ENCODE measurements at regions not wholly inside any gene's neighbourhood (a gene's known extent, or its start where the extent isn't known, plus 50 kb on each side); places are given as distances from the start of the nearest gene placed in this dataset.

DNA sequence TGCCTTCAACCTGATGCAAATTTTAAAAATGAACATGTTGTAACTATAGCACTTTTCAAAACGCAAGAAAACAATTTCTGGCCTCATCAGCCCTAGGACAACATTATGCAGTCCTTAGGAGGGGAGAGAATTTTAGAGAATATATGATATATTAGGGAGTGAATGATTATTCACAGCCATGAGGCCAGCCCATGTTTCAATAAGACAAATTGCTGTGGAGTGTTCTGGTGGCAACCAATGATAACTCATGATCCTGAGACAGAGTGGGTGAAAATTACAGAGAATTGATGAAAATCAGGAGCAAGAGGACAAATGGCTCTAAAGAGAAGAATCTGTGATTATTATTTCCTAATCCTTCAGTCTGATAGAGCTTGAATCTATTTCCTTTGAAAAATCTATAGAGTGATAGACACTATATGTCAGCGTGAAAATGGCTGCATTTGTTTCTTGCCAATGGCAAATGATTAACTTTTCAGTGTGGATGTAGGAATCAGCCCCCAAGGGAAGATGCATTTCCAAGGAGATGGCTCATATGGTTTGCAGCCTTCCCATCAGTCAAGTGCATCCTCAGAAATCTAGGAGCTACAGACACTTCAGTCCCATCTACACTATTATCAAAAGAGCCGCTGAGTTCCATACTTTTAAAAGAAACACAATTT lies 761.0 kb upstream of the ARRDC4 start:
- no peak overlapping the region for H3K27ac ChIP-seq (ENCODE audit: low read depth in 2 of 2, low read length in 2 of 2)
- no peaks in the 10 kb centered on the region for H3K27me3 ChIP-seq (ENCODE audit: control insufficient read depth in 2 of 2, insufficient read depth in 2 of 2, low read length in 2 of 2)
- no peaks in the 10 kb centered on the region for H3K9me3 ChIP-seq (ENCODE audit: control insufficient read depth in 2 of 2, low read length in 2 of 2)
- H3K4me3 ChIP-seq (ENCODE audit: low read length in 2 of 2), result no peak overlapping the region
- no peaks in the 10 kb centered on the region for H3K36me3 ChIP-seq (ENCODE audit: control insufficient read depth in 2 of 2, insufficient read depth in 2 of 2, low read length in 2 of 2)
- no peaks in the 10 kb centered on the region for H3K4me1 ChIP-seq (ENCODE audit: control insufficient read depth in 2 of 2, insufficient read depth in 2 of 2, low read length in 2 of 2)
- H3K9ac ChIP-seq (ENCODE audit: low read depth in 1 of 2, low read length in 2 of 2), result no peak overlapping the region

DNA sequence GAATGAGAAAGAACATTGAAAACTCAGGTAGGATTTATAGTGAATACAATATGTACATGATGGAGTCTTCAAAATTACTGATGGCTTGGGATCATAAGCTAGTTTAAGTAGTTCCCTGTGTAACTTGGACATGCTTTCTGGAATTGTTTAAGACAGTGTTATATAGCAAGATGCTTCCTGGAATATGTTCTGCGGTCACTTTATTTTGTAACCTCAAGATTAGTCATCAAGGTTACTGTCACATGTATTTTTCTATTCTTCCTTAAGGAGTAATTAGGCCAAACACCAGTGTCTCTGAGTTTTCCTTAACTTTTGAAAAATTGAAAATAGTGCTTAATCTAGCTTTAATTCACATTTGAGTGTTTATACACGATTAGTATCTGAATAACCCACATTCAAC lies 760.3 kb upstream of the ARRDC4 start:
- Histone ChIP-seq H3K27me3 (ENCODE audit: control insufficient read depth in 2 of 2, insufficient read depth in 2 of 2, low read length in 2 of 2) (no peaks in the 10 kb centered on the region), H3K9me3 (ENCODE audit: control insufficient read depth in 2 of 2, low read length in 2 of 2) (no peaks in the 10 kb centered on the region), H3K4me1 (ENCODE audit: control insufficient read depth in 2 of 2, insufficient read depth in 2 of 2, low read length in 2 of 2) (no peaks in the 10 kb centered on the region), H3K4me3 (ENCODE audit: low read length in 2 of 2) (no peak overlapping the region), H3K9ac (ENCODE audit: low read depth in 1 of 2, low read length in 2 of 2) (no peak overlapping the region), H3K27ac (ENCODE audit: low read depth in 2 of 2, low read length in 2 of 2) (no peak overlapping the region), H3K36me3 (ENCODE audit: control insufficient read depth in 2 of 2, insufficient read depth in 2 of 2, low read length in 2 of 2) (no peaks in the 10 kb centered on the region)

DNA sequence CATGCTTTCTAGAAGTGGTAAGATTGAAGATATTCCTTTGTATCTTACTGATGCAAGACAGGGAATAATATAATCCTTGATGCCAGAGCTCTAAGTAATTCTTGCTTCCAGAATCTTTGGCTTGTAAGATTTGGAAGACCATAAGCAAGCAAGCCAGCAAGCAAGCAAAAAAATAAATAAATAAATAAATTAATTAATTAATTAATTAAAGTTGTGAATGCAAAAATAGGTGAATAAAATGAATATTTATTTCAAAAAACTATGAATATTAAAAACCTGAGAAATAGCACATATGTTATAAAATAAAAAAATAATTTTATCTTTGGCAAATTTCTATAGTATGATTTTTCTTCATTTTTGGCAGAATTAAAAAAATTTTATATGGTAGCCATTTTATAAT lies 750.2 kb upstream of the ARRDC4 start:
- Histone ChIP-seq H3K9ac (ENCODE audit: low read depth in 1 of 2, low read length in 2 of 2) (no peak overlapping the region), H3K4me3 (ENCODE audit: low read length in 2 of 2) (no peak overlapping the region), H3K27me3 (ENCODE audit: control insufficient read depth in 2 of 2, insufficient read depth in 2 of 2, low read length in 2 of 2) (no peaks in the 10 kb centered on the region), H3K36me3 (ENCODE audit: control insufficient read depth in 2 of 2, insufficient read depth in 2 of 2, low read length in 2 of 2) (no peaks in the 10 kb centered on the region), H3K4me1 (ENCODE audit: control insufficient read depth in 2 of 2, insufficient read depth in 2 of 2, low read length in 2 of 2) (no peaks in the 10 kb centered on the region), H3K9me3 (ENCODE audit: control insufficient read depth in 2 of 2, low read length in 2 of 2) (no peaks in the 10 kb centered on the region), H3K27ac (ENCODE audit: low read depth in 2 of 2, low read length in 2 of 2) (no peak overlapping the region)

DNA sequence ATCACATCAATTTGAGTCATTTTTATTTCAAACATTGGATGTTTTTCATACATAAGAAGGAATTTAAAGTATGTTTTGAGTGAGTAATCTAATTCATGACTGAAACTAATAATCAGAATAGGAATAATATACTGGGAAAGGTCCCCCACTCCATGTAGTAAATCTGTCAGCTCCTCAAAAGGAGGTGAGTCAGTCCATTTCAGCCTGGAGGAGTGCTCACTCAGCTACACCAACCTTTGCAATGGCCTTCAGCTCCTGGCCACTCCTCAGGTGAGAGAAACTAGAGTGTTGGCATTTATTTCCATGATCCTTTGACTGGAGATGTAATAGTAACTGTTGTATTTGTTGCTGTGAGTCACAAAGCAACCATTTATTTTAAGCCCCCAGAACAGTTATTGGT lies 744.9 kb upstream of the ARRDC4 start:
- Histone ChIP-seq H3K27me3 (ENCODE audit: control insufficient read depth in 2 of 2, insufficient read depth in 2 of 2, low read length in 2 of 2) (no peaks in the 10 kb centered on the region), H3K27ac (ENCODE audit: low read depth in 2 of 2, low read length in 2 of 2) (no peak overlapping the region), H3K4me1 (ENCODE audit: control insufficient read depth in 2 of 2, insufficient read depth in 2 of 2, low read length in 2 of 2) (no peaks in the 10 kb centered on the region), H3K9me3 (ENCODE audit: control insufficient read depth in 2 of 2, low read length in 2 of 2) (no peaks in the 10 kb centered on the region), H3K4me3 (ENCODE audit: low read length in 2 of 2) (no peak overlapping the region), H3K36me3 (ENCODE audit: control insufficient read depth in 2 of 2, insufficient read depth in 2 of 2, low read length in 2 of 2) (no peaks in the 10 kb centered on the region), H3K9ac (ENCODE audit: low read depth in 1 of 2, low read length in 2 of 2) (no peak overlapping the region)

DNA sequence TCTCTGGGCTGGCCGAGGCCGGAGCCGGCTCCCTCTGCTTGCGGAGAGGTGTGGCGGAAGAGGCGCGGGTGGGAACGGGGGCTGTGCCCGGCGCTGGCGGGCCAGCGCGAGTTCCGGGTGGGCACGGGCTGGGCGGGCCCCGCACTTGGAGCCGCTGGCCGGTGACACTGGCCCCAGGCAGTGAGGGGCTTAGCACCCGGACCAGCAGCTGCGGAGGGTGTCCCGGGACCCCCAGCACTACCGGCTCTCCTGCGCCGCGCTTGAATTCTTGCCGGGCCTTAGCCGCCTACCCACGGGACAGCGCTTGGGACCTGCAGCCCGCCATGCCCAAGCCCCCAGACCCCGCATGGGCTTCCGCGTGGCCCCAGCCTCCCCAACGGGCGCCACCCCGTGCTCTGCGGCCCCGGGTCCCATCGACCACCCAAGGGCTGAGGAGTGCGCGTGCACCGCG lies 736.3 kb upstream of the ARRDC4 start:
- H3K4me3 ChIP-seq (ENCODE audit: low read length in 2 of 2), result no peak overlapping the region
- no peak overlapping the region for H3K9ac ChIP-seq (ENCODE audit: low read depth in 1 of 2, low read length in 2 of 2)
- no peaks in the 10 kb centered on the region for H3K4me1 ChIP-seq (ENCODE audit: control insufficient read depth in 2 of 2, insufficient read depth in 2 of 2, low read length in 2 of 2)
- H3K27me3 ChIP-seq (ENCODE audit: control insufficient read depth in 2 of 2, insufficient read depth in 2 of 2, low read length in 2 of 2), result no peaks in the 10 kb centered on the region
- H3K36me3 ChIP-seq (ENCODE audit: control insufficient read depth in 2 of 2, insufficient read depth in 2 of 2, low read length in 2 of 2), result no peaks in the 10 kb centered on the region
- H3K9me3 ChIP-seq (ENCODE audit: control insufficient read depth in 2 of 2, low read length in 2 of 2), result no peaks in the 10 kb centered on the region
- H3K27ac ChIP-seq (ENCODE audit: low read depth in 2 of 2, low read length in 2 of 2), result no peak overlapping the region

DNA sequence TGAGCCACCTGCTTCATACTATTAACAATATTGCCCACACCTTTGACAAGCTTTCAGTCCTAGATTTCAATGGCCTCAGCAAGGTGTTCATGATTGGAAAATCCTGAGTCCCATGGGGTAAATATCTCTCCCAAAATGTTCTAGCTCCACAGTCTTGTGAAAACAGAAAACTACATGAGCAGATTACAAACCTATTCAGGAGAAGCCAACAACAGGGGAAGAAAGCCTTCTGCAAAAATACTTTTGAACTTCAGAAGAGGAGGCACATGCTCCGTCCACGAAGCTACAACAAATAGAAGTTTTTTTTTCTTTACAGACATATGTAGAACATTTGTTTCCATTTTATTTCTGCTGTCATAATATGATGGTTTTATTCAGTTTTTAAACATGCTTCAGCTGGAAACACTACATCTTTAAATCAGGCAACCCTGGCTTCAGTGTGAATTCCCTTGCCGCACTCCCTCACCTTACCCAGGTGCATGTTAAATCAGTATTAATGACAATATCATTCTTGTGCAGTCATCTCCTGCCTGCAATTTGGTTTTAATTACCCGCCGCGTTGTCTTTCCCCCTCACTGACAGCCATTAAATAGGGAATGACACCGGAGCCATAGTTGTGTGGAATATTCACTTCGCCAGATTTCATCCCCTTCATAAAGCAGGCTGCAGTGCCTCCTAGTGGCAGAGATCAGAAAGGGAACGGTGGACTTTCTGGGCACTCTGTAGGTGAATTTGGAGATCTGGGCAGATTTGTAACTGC lies 725.5 kb upstream of the ARRDC4 start:
- Histone ChIP-seq H3K9me3 (ENCODE audit: control insufficient read depth in 2 of 2, low read length in 2 of 2) (no peaks in the 10 kb centered on the region), H3K4me3 (ENCODE audit: low read length in 2 of 2) (no peak overlapping the region), H3K27me3 (ENCODE audit: control insufficient read depth in 2 of 2, insufficient read depth in 2 of 2, low read length in 2 of 2) (no peaks in the 10 kb centered on the region)

DNA sequence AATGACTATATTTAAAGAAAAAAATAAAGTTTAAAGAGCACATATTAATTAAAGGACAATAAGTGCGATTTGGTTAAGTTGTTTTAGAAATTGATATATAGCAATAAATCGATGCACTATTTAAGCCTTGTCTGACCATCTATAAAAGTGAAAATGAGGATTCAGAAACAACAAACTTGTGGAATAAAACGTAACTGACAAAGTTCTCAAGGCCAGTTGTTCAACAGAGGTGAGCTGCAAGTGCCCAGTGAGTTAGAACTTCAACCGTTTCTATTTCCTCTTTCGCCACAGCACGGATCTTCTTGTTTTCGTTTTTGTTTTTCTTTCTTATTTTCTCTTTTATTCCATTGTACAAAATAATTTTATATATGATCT lies 724.9 kb upstream of the ARRDC4 start:
- Histone ChIP-seq H3K27ac (ENCODE audit: low read depth in 2 of 2, low read length in 2 of 2) (no peak overlapping the region), H3K36me3 (ENCODE audit: control insufficient read depth in 2 of 2, insufficient read depth in 2 of 2, low read length in 2 of 2) (no peaks in the 10 kb centered on the region), H3K27me3 (ENCODE audit: control insufficient read depth in 2 of 2, insufficient read depth in 2 of 2, low read length in 2 of 2) (no peaks in the 10 kb centered on the region), H3K9me3 (ENCODE audit: control insufficient read depth in 2 of 2, low read length in 2 of 2) (no peaks in the 10 kb centered on the region), H3K4me1 (ENCODE audit: control insufficient read depth in 2 of 2, insufficient read depth in 2 of 2, low read length in 2 of 2) (no peaks in the 10 kb centered on the region), H3K4me3 (ENCODE audit: low read length in 2 of 2) (no peak overlapping the region), H3K9ac (ENCODE audit: low read depth in 1 of 2, low read length in 2 of 2) (no peak overlapping the region)

More for the DNA sequence above, 725.5 kb upstream of the ARRDC4 start:
- Histone ChIP-seq H3K4me1 (ENCODE audit: control insufficient read depth in 2 of 2, insufficient read depth in 2 of 2, low read length in 2 of 2) (no peaks in the 10 kb centered on the region), H3K36me3 (ENCODE audit: control insufficient read depth in 2 of 2, insufficient read depth in 2 of 2, low read length in 2 of 2) (no peaks in the 10 kb centered on the region), H3K27ac (ENCODE audit: low read depth in 2 of 2, low read length in 2 of 2) (no peak overlapping the region), H3K9ac (ENCODE audit: low read depth in 1 of 2, low read length in 2 of 2) (no peak overlapping the region)

DNA sequence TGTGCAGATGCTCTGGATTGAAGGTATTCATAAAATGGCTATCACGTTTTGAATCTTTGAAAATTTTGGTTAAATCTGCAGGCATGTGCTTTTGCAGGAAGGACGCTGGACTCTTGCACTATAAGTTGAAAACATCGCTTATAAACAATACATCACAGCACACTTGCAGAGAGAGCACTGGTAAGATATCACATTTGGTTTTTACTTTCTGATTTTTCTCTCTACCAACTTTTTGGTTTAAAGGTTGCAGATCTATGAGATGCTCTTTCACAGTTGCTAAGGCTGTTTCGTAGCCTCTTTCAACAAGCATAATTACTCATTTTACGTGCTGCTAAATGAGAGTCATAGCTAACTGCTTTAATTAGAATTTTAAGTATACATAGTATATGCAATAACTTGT lies 724.4 kb upstream of the ARRDC4 start:
- H3K4me3 ChIP-seq (ENCODE audit: low read length in 2 of 2), result no peak overlapping the region

DNA sequence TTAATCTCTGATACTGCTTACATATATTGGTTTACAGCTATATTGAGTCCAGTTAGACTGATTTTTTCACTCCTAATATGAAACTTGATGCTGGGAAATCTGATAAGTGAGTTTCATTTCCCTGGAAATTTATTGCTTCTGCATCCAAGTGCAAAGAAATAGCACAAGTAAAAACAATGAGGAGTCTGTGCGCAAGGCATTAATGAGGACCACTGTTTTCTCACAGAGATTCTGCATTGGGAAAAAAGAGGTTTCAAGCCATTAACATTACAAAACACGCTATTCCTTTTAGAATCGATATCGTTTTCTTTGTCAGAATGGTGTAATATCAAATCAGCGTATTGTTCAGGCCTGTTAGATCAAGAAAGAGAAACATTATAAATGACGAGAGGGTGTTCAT lies 723.3 kb upstream of the ARRDC4 start:
- H3K4me1 ChIP-seq (ENCODE audit: control insufficient read depth in 2 of 2, insufficient read depth in 2 of 2, low read length in 2 of 2), result no peaks in the 10 kb centered on the region
- no peaks in the 10 kb centered on the region for H3K9me3 ChIP-seq (ENCODE audit: control insufficient read depth in 2 of 2, low read length in 2 of 2)
- no peak overlapping the region for H3K4me3 ChIP-seq (ENCODE audit: low read length in 2 of 2)
- no peak overlapping the region for H3K9ac ChIP-seq (ENCODE audit: low read depth in 1 of 2, low read length in 2 of 2)
- no peak overlapping the region for H3K27ac ChIP-seq (ENCODE audit: low read depth in 2 of 2, low read length in 2 of 2)
- no peaks in the 10 kb centered on the region for H3K36me3 ChIP-seq (ENCODE audit: control insufficient read depth in 2 of 2, insufficient read depth in 2 of 2, low read length in 2 of 2)
- no peaks in the 10 kb centered on the region for H3K27me3 ChIP-seq (ENCODE audit: control insufficient read depth in 2 of 2, insufficient read depth in 2 of 2, low read length in 2 of 2)

More for the DNA sequence above, 724.4 kb upstream of the ARRDC4 start:
- Histone ChIP-seq H3K9me3 (ENCODE audit: control insufficient read depth in 2 of 2, low read length in 2 of 2) (no peaks in the 10 kb centered on the region), H3K27me3 (ENCODE audit: control insufficient read depth in 2 of 2, insufficient read depth in 2 of 2, low read length in 2 of 2) (no peaks in the 10 kb centered on the region), H3K4me1 (ENCODE audit: control insufficient read depth in 2 of 2, insufficient read depth in 2 of 2, low read length in 2 of 2) (no peaks in the 10 kb centered on the region), H3K9ac (ENCODE audit: low read depth in 1 of 2, low read length in 2 of 2) (no peak overlapping the region), H3K27ac (ENCODE audit: low read depth in 2 of 2, low read length in 2 of 2) (no peak overlapping the region), H3K36me3 (ENCODE audit: control insufficient read depth in 2 of 2, insufficient read depth in 2 of 2, low read length in 2 of 2) (no peaks in the 10 kb centered on the region)

DNA sequence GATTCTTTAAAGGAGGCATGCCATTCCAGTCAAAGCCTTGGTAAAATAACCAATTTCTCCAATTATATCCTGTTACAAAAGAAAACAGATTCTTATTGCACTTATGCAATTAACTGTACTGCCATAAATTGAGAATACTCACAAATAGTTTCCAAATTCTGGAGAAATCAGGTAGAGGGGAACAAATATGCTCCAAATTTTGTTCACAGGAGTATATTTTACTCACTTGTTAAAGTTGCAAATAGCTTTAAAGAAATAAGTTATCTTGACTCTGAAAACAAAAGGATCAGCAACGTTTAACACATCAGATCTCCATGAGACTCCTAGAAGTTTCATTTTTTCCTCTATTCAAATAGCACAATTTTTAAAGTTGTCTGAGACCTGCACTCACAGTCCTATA lies 712.1 kb upstream of the ARRDC4 start:
- Histone ChIP-seq H3K4me3 (ENCODE audit: low read length in 2 of 2) (no peak overlapping the region), H3K27ac (ENCODE audit: low read depth in 2 of 2, low read length in 2 of 2) (no peak overlapping the region), H3K36me3 (ENCODE audit: control insufficient read depth in 2 of 2, insufficient read depth in 2 of 2, low read length in 2 of 2) (no peaks in the 10 kb centered on the region), H3K9me3 (ENCODE audit: control insufficient read depth in 2 of 2, low read length in 2 of 2) (no peaks in the 10 kb centered on the region), H3K9ac (ENCODE audit: low read depth in 1 of 2, low read length in 2 of 2) (no peak overlapping the region), H3K27me3 (ENCODE audit: control insufficient read depth in 2 of 2, insufficient read depth in 2 of 2, low read length in 2 of 2) (no peaks in the 10 kb centered on the region), H3K4me1 (ENCODE audit: control insufficient read depth in 2 of 2, insufficient read depth in 2 of 2, low read length in 2 of 2) (no peaks in the 10 kb centered on the region)
